HepG2 (cell line): ENCODE measurements at regions not wholly inside any gene's neighbourhood (a gene's known extent, or its start where the extent isn't known, plus 50 kb on each side); places are given as distances from the start of the nearest gene placed in this dataset.

ENCODE experiments used
- ATAC-seq: fragments of 200-7000 bp; cut with Tn5 transposase; 3 replicates; pipeline ENCODE4 v1.9.1; 2020; ENCODE audit warnings: mild to moderate bottlenecking, moderate library complexity
- BruUV-seq: library from RNA; stranded (reverse); fragments of 400-500 nt; replicated peaks from 2 replicates; lab custom pipeline; 2021; lab: Mats Ljungman, UMichigan
- CTCF ChIA-PET: fragments of 300-600 bp; formaldehyde crosslinking; extraction: SDS; loops from one replicate; lab custom pipeline; 2021; ENCODE audit warnings: low total read pairs, inconsistent platforms, low intra/inter-chr PET ratio; lab: Yijun Ruan, JAX
- POLR2A ChIA-PET: fragments of 350-600 bp; sonication (Branson Sonifier 250); formaldehyde crosslinking; loops from one replicate; lab custom pipeline; 2020; ENCODE audit warnings: antibody characterized with exemption, inconsistent platforms; lab: Yijun Ruan, JAX
- DNase-seq: peaks from one replicate; pipeline ENCODE4 v3.0.0-alpha.2; 2015; ENCODE audit warnings: low spot score
- FAIRE-seq: peaks from 3 replicates; lab custom pipeline; 2011; peaks lifted over from hg19 to GRCh38; lab: Jason Lieb, UNC
- H2AFZ ChIP-seq: one replicate; pipeline ENCODE4 v1.6.1; 2011; ENCODE audit warnings: low read length, inconsistent platforms
- H3K27ac ChIP-seq: fragments of 300-600 bp; 3 replicates; pipeline ENCODE4 v1.8.0; 2011; ENCODE audit warnings: mixed run types, mild to moderate bottlenecking, mixed read lengths, low read length, inconsistent platforms; ENCODE audit not compliant: insufficient read depth; ENCODE audit errors: extremely low read length
- H3K27me3 ChIP-seq, 2 experiments: fragments of 200-600 bp in 1 of 2; 2 replicates in 1 of 2; 3 replicates in 1 of 2; pipeline versions ENCODE4 v1.6.0 to v1.8.0; 2011; ENCODE audit warnings: low read length in 2 of 2, mild to moderate bottlenecking in 2 of 2, moderate library complexity in 2 of 2, inconsistent platforms in 1 of 2; ENCODE audit not compliant: insufficient read depth in 2 of 2, control insufficient read depth in 1 of 2
- H3K36me3 ChIP-seq, 2 experiments: fragments of 200-600 bp in 1 of 2; replicated peaks in 1 of 2; 2 replicates in 1 of 2; 3 replicates in 1 of 2; pipeline versions ENCODE4 v1.5.1 to v1.8.0; 2011; ENCODE audit warnings: low read length in 2 of 2, inconsistent platforms in 1 of 2; ENCODE audit not compliant: insufficient read depth in 2 of 2, control insufficient read depth in 1 of 2
- H3K4me1 ChIP-seq: 2 replicates; pipeline ENCODE4 v1.5.1; 2012; ENCODE audit warnings: low read length, inconsistent platforms; ENCODE audit not compliant: insufficient read depth
- H3K4me2 ChIP-seq: 2 replicates; pipeline ENCODE4 v1.6.0; 2011; ENCODE audit warnings: low read depth, low read length, inconsistent platforms
- H3K4me3 ChIP-seq, 3 experiments: fragments of 200-600 bp in 1 of 3; sonication (generic), shearing (Covaris generic) in 1 of 3; replicated peaks in 1 of 3; 2 replicates each; pipeline ENCODE4 v1.5.1; 2011 to 2016; ENCODE audit warnings: low read length in 3 of 3, inconsistent platforms in 2 of 3, low read depth in 2 of 3, mild to moderate bottlenecking in 2 of 3, control low read depth in 1 of 3, mixed read lengths in 1 of 3; ENCODE audit not compliant: insufficient read depth in 1 of 3
- H3K79me2 ChIP-seq: one replicate; pipeline ENCODE4 v1.6.1; 2011; ENCODE audit warnings: low read length, inconsistent platforms; ENCODE audit not compliant: insufficient read depth
- H3K9ac ChIP-seq: 2 replicates; pipeline ENCODE4 v1.6.0; 2011; ENCODE audit warnings: mild to moderate bottlenecking, low read depth, low read length, inconsistent platforms; ENCODE audit not compliant: insufficient read depth
- H3K9me3 ChIP-seq: 2 replicates; pipeline ENCODE4 v1.5.1; 2012; ENCODE audit warnings: mild to moderate bottlenecking, low read length
- H4K20me1 ChIP-seq: 2 replicates; pipeline ENCODE4 v1.6.0; 2011; ENCODE audit warnings: inconsistent platforms, mild to moderate bottlenecking, low read length, moderate library complexity; ENCODE audit not compliant: insufficient read depth
- ARNT2 ChIP-seq: sonication (generic); formaldehyde crosslinking; IDR thresholded peaks from 2 replicates; pipeline ENCODE4 v1.8.0; 2022; ENCODE audit warnings: mild to moderate bottlenecking, low read depth, missing genetic modification reagents, moderate library complexity
- CCDC6 ChIP-seq: sonication (generic); formaldehyde crosslinking; IDR thresholded peaks from 2 replicates; pipeline ENCODE4 v1.8.1; 2022; ENCODE audit warnings: mild to moderate bottlenecking, missing genetic modification reagents, moderate library complexity
- FOXA3 ChIP-seq: IDR thresholded peaks from 2 replicates; pipeline ENCODE4 v1.6.1; 2016; ENCODE audit warnings: missing genetic modification reagents, missing compliant biosample characterization
- JUND ChIP-seq: sonication (generic); formaldehyde crosslinking; IDR thresholded peaks from 2 replicates; pipeline ENCODE4 v1.8.0; 2022; ENCODE audit warnings: mild to moderate bottlenecking, missing genetic modification reagents
- RXRA ChIP-seq: sonication (generic); formaldehyde crosslinking; IDR thresholded peaks from 2 replicates; pipeline ENCODE4 v1.5.1; 2020; ENCODE audit warnings: missing genetic modification reagents
- ZBTB21 ChIP-seq: sonication (generic); formaldehyde crosslinking; IDR thresholded peaks from 2 replicates; pipeline ENCODE4 v1.4.0; 2020; ENCODE audit warnings: missing genetic modification reagents
- ZNF569 ChIP-seq: sonication (generic); formaldehyde crosslinking; IDR thresholded peaks from 2 replicates; pipeline ENCODE4 v1.5.0; 2020; ENCODE audit warnings: mild to moderate bottlenecking, missing genetic modification reagents, moderate library complexity, borderline replicate concordance
- ZNF746 ChIP-seq: sonication (generic); formaldehyde crosslinking; IDR thresholded peaks from 2 replicates; pipeline ENCODE4 v1.8.0; 2022; ENCODE audit warnings: mild to moderate bottlenecking, missing genetic modification reagents
- WGBS: methylation state at CpG from one replicate; pipeline ENCODE4 v1.1.6; 2017; ENCODE audit warnings: low lambda C conversion rate; 5-methylcytosine and 5-hydroxymethylcytosine counted together
- in situ Hi-C: cut with HindIII; loops from 2 replicates; pipeline ENCODE4 v1.10.0; 2017; ENCODE audit warnings: low pct_unique_long_range_greater_than_20kb; ENCODE audit not compliant: extremely low pct_ligation_motif_present
- intact Hi-C: fragments of 100-400 bp; cut with micrococcal nuclease; formaldehyde crosslinking; loops from one replicate; pipeline ENCODE4 v1.10.0; 2022; ENCODE audit not compliant: unreplicated experiment
- TF ChIP-seq, protein P1 (sequence below): sonication (generic); IDR thresholded peaks from 2 replicates; pipeline ENCODE4 v1.6.1; 2016; ENCODE audit warnings: low read depth, borderline replicate concordance

DNA sequence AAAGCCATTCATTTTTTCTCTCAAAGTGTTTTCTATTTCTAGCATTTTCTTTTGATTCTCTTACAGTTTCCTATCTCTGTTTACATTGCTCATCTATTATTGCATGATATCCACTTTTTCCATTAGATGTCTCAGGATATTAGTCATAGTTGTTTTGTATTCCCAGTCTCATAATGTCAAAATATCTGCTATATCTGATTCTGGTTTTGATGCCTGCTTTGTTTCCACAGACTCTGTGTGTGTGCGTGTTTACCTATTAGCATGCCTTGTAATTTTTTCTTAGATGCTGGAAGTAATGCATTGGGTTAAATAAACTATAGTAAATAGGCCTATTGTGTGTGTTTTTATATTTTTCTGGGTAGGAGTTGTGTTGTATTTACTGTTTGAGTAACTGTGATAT lies 1126.3 kb downstream of the SORCS1 start:
- ATAC-seq, result no peak
- no peaks in the 10 kb centered on the region for H3K4me1 ChIP-seq

DNA sequence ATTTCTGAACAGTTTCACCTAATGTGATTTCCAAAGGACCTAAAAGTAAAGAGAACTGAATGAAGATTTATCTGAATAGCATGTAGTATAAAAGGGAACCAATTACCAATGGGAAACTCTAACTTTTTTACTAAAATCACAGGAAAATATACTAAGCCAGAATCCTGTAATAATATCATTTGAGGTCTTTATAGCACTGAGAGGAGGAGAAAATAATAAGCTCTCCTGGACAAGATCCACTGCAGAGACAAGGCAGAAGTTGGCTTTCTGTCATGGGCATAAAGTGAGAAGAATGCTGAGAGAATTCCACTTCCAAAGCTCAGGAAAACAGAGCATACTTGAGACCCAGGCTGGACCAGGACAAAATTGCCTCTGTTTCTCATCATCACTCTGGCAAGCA lies 1131.4 kb downstream of the SORCS1 start:
- H4K20me1 ChIP-seq, result no peaks in the 10 kb centered on the region
- in situ Hi-C loops, result no loop called here
- POLR2A ChIA-PET, result no interaction called here
- H3K36me3 ChIP-seq, result no peaks in the 10 kb centered on the region
- no TSS peak for BruUV-seq
- intact Hi-C loops, result no loop called here
- no peaks in the 10 kb centered on the region for H3K4me1 ChIP-seq
- FAIRE-seq (no peak), ATAC-seq (no peak), DNase-seq (no peak)
- H3K27ac ChIP-seq, result no peak overlapping the region
- CTCF ChIA-PET, result no interaction called here
- peaks cover 81% of the 10 kb centered on the region for H3K9me3 ChIP-seq
- no peaks in the 10 kb centered on the region for H3K27me3 ChIP-seq
- no peaks in the 10 kb centered on the region for H3K79me2 ChIP-seq
- H2AFZ ChIP-seq, result no peak overlapping the region
- no peak overlapping the region for H3K4me3 ChIP-seq
- H3K9ac ChIP-seq, result no peak overlapping the region
- no peak overlapping the region for H3K4me2 ChIP-seq
- no peak for TF ChIP-seq ZNF746 (CRISPR knock-in tag)

More for the DNA sequence above, 1126.3 kb downstream of the SORCS1 start:
- no peak for DNase-seq
- H3K9ac ChIP-seq, result no peak overlapping the region
- TF ChIP-seq ZBTB21, result no peak
- TF ChIP-seq ZNF569 (CRISPR knock-in tag), result no peak
- TF ChIP-seq RXRA (CRISPR knock-in tag), result no peak
- TF ChIP-seq ARNT2 (CRISPR knock-in tag), result no peak
- no peak for TF ChIP-seq FOXA3
- TF ChIP-seq JUND, result no peak
- TF ChIP-seq CCDC6 (CRISPR knock-in tag), result no peak
- TF ChIP-seq, protein P1, sequence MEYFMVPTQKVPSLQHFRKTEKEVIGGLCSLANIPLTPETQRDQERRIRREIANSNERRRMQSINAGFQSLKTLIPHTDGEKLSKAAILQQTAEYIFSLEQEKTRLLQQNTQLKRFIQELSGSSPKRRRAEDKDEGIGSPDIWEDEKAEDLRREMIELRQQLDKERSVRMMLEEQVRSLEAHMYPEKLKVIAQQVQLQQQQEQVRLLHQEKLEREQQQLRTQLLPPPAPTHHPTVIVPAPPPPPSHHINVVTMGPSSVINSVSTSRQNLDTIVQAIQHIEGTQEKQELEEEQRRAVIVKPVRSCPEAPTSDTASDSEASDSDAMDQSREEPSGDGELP, result no peak
- TF ChIP-seq, all 625 proteins: peak for 0
- no peak overlapping the region for H3K27ac ChIP-seq
- intact Hi-C loops (no loop called here), in situ Hi-C loops (no loop called here)
- POLR2A ChIA-PET, result no interaction called here
- 54% methylated on average over 1 of the region's 1 CpG for WGBS
- CTCF ChIA-PET, result no interaction called here
- H3K27me3 ChIP-seq, result no peaks in the 10 kb centered on the region
- no peaks in the 10 kb centered on the region for H4K20me1 ChIP-seq
- no peak overlapping the region for H2AFZ ChIP-seq
- no peak overlapping the region for H3K4me3 ChIP-seq
- H3K9me3 ChIP-seq, result peaks cover 80% of the 10 kb centered on the region
- H3K4me2 ChIP-seq, result no peak overlapping the region
- H3K36me3 ChIP-seq, result no peaks in the 10 kb centered on the region
- no TSS peak for BruUV-seq
- no peak for FAIRE-seq
- H3K79me2 ChIP-seq, result no peaks in the 10 kb centered on the region
